Keratinocyte (primary cell): ENCODE measurements at regions not wholly inside any gene's neighbourhood (a gene's known extent, or its start where the extent isn't known, plus 50 kb on each side); places are given as distances from the start of the nearest gene placed in this dataset.

Experiments
- CTCF ChIP-seq, 3 experiments: IDR thresholded peaks in 1 of 3; conservative IDR thresholded peaks in 1 of 3; optimal IDR thresholded peaks in 1 of 3; 2 replicates in 2 of 3; 3 replicates in 1 of 3; pipeline versions ENCODE3 to v1.5.1; 2011; ENCODE audit warnings: low read length in 3 of 3, mild to moderate bottlenecking in 3 of 3, moderate library complexity in 2 of 3, control low read depth in 1 of 3, inconsistent platforms in 1 of 3; ENCODE audit not compliant: insufficient read depth in 2 of 3; ENCODE audit errors: extremely low read depth in 1 of 3
- EZH2 ChIP-seq: IDR thresholded peaks from one replicate; pipeline ENCODE4 v1.6.1; 2012; ENCODE audit warnings: inconsistent platforms, mild to moderate bottlenecking, low read length, moderate library complexity

- TF ChIP-seq CTCF (optimal IDR thresholded peaks at IDR 0.05 in 1 of 3, IDR thresholded peaks at IDR 0.05 in 1 of 3, conservative IDR thresholded peaks at IDR 0.05 in 1 of 3; ENCODE audit: extremely low read depth in 1 of 3, insufficient read depth in 2 of 3, low read length in 3 of 3) (no peak), EZH2 (no peak)
Observed at GRCh38 chr2:47636596-47637264, 65.9 kb upstream of the KCNK12 start.
